Right forelimb (tissue), 1 donor: ENCODE measurements at regions not wholly inside any gene's neighbourhood (a gene's known extent, or its start where the extent isn't known, plus 50 kb on each side); places are given as distances from the start of the nearest gene placed in this dataset.

Experiments used
- DNase-seq: peaks from one replicate; pipeline ENCODE4 v3.0.0-alpha.2; 2018

GRCh38 chr1:38375035-38375434, 328.4 kb upstream of the POU3F1 start:
- no peak for DNase-seq

GRCh38 chr1:38371505-38371844, 324.9 kb upstream of the POU3F1 start:
- DNase-seq = no peak

GRCh38 chr1:38370716-38371504, 324.3 kb upstream of the POU3F1 start:
- DNase-seq = no peak

GRCh38 chr1:38365242-38365641, 318.6 kb upstream of the POU3F1 start:
- DNase-seq = no peak

- no peak for DNase-seq
Measured at GRCh38 chr1:38361566-38361965, 315.0 kb upstream of the POU3F1 start.

- no peak for DNase-seq
Measured at GRCh38 chr1:38360807-38361206, 314.2 kb upstream of the POU3F1 start.

GRCh38 chr1:38353956-38354355, 307.4 kb upstream of the POU3F1 start:
- no peak for DNase-seq

GRCh38 chr1:38352869-38353268, 306.3 kb upstream of the POU3F1 start:
- DNase-seq = no peak

GRCh38 chr1:38347446-38348175, 301.0 kb upstream of the POU3F1 start:
- no peak for DNase-seq

- DNase-seq = no peak
Measured at GRCh38 chr1:38344716-38345115, 298.1 kb upstream of the POU3F1 start.

GRCh38 chr1:38341694-38342093, 295.1 kb upstream of the POU3F1 start:
- no peak for DNase-seq

GRCh38 chr1:38340409-38340808, 293.8 kb upstream of the POU3F1 start:
- no peak for DNase-seq

GRCh38 chr1:38337711-38338110, 291.1 kb upstream of the POU3F1 start:
- DNase-seq = no peak

GRCh38 chr1:38336961-38337360, 290.4 kb upstream of the POU3F1 start:
- DNase-seq = no peak

GRCh38 chr1:38336301-38336923, 289.8 kb upstream of the POU3F1 start:
- DNase-seq = no peak

- DNase-seq = no peak
Measured at GRCh38 chr1:38334930-38335592, 288.5 kb upstream of the POU3F1 start.

- DNase-seq = no peak
Measured at GRCh38 chr1:38332649-38333310, 286.2 kb upstream of the POU3F1 start.

GRCh38 chr1:38331496-38332210, 285.1 kb upstream of the POU3F1 start:
- DNase-seq = no peak

GRCh38 chr1:38330799-38331198, 284.2 kb upstream of the POU3F1 start:
- no peak for DNase-seq

- DNase-seq = no peak
Measured at GRCh38 chr1:38329644-38330043, 283.1 kb upstream of the POU3F1 start.

GRCh38 chr1:38328278-38329035, 281.9 kb upstream of the POU3F1 start:
- no peak for DNase-seq
